HepG2 (cell line): ENCODE measurements at regions not wholly inside any gene's neighbourhood (a gene's known extent, or its start where the extent isn't known, plus 50 kb on each side); places are given as distances from the start of the nearest gene placed in this dataset.

Source experiments
- ATAC-seq: fragments of 200-7000 bp; cut with Tn5 transposase; 3 replicates; pipeline ENCODE4 v1.9.1; 2020; ENCODE audit warnings: mild to moderate bottlenecking, moderate library complexity
- BruUV-seq: library from RNA; stranded (reverse); fragments of 400-500 nt; replicated peaks from 2 replicates; lab custom pipeline; 2021; lab: Mats Ljungman, UMichigan
- CTCF ChIA-PET: fragments of 300-600 bp; formaldehyde crosslinking; extraction: SDS; loops from one replicate; lab custom pipeline; 2021; ENCODE audit warnings: low total read pairs, inconsistent platforms, low intra/inter-chr PET ratio; lab: Yijun Ruan, JAX
- POLR2A ChIA-PET: fragments of 350-600 bp; sonication (Branson Sonifier 250); formaldehyde crosslinking; loops from one replicate; lab custom pipeline; 2020; ENCODE audit warnings: antibody characterized with exemption, inconsistent platforms; lab: Yijun Ruan, JAX
- DNase-seq: peaks from one replicate; pipeline ENCODE4 v3.0.0-alpha.2; 2015; ENCODE audit warnings: low spot score
- FAIRE-seq: peaks from 3 replicates; lab custom pipeline; 2011; peaks lifted over from hg19 to GRCh38; lab: Jason Lieb, UNC
- H2AFZ ChIP-seq: one replicate; pipeline ENCODE4 v1.6.1; 2011; ENCODE audit warnings: low read length, inconsistent platforms
- H3K27ac ChIP-seq: fragments of 300-600 bp; 3 replicates; pipeline ENCODE4 v1.8.0; 2011; ENCODE audit warnings: mixed run types, mild to moderate bottlenecking, mixed read lengths, low read length, inconsistent platforms; ENCODE audit not compliant: insufficient read depth; ENCODE audit errors: extremely low read length
- H3K27me3 ChIP-seq, 2 experiments: fragments of 200-600 bp in 1 of 2; 2 replicates in 1 of 2; 3 replicates in 1 of 2; pipeline versions ENCODE4 v1.6.0 to v1.8.0; 2011; ENCODE audit warnings: low read length in 2 of 2, mild to moderate bottlenecking in 2 of 2, moderate library complexity in 2 of 2, inconsistent platforms in 1 of 2; ENCODE audit not compliant: insufficient read depth in 2 of 2, control insufficient read depth in 1 of 2
- H3K36me3 ChIP-seq, 2 experiments: fragments of 200-600 bp in 1 of 2; replicated peaks in 1 of 2; 2 replicates in 1 of 2; 3 replicates in 1 of 2; pipeline versions ENCODE4 v1.5.1 to v1.8.0; 2011; ENCODE audit warnings: low read length in 2 of 2, inconsistent platforms in 1 of 2; ENCODE audit not compliant: insufficient read depth in 2 of 2, control insufficient read depth in 1 of 2
- H3K4me1 ChIP-seq: 2 replicates; pipeline ENCODE4 v1.5.1; 2012; ENCODE audit warnings: low read length, inconsistent platforms; ENCODE audit not compliant: insufficient read depth
- H3K4me2 ChIP-seq: 2 replicates; pipeline ENCODE4 v1.6.0; 2011; ENCODE audit warnings: low read depth, low read length, inconsistent platforms
- H3K4me3 ChIP-seq, 3 experiments: fragments of 200-600 bp in 1 of 3; sonication (generic), shearing (Covaris generic) in 1 of 3; replicated peaks in 1 of 3; 2 replicates each; pipeline ENCODE4 v1.5.1; 2011 to 2016; ENCODE audit warnings: low read length in 3 of 3, inconsistent platforms in 2 of 3, low read depth in 2 of 3, mild to moderate bottlenecking in 2 of 3, control low read depth in 1 of 3, mixed read lengths in 1 of 3; ENCODE audit not compliant: insufficient read depth in 1 of 3
- H3K79me2 ChIP-seq: one replicate; pipeline ENCODE4 v1.6.1; 2011; ENCODE audit warnings: low read length, inconsistent platforms; ENCODE audit not compliant: insufficient read depth
- H3K9ac ChIP-seq: 2 replicates; pipeline ENCODE4 v1.6.0; 2011; ENCODE audit warnings: mild to moderate bottlenecking, low read depth, low read length, inconsistent platforms; ENCODE audit not compliant: insufficient read depth
- H3K9me3 ChIP-seq: 2 replicates; pipeline ENCODE4 v1.5.1; 2012; ENCODE audit warnings: mild to moderate bottlenecking, low read length
- H4K20me1 ChIP-seq: 2 replicates; pipeline ENCODE4 v1.6.0; 2011; ENCODE audit warnings: inconsistent platforms, mild to moderate bottlenecking, low read length, moderate library complexity; ENCODE audit not compliant: insufficient read depth
- ELF4 ChIP-seq: sonication (generic); formaldehyde crosslinking; IDR thresholded peaks from 2 replicates; pipeline ENCODE4 v1.5.0; 2020; ENCODE audit warnings: missing genetic modification reagents, mild to moderate bottlenecking, moderate library complexity, borderline replicate concordance
- GTF3A ChIP-seq: sonication (generic); formaldehyde crosslinking; conservative IDR thresholded peaks from 2 replicates; pipeline ENCODE4 v1.4.0; 2020; ENCODE audit warnings: mild to moderate bottlenecking, missing genetic modification reagents
- NBN ChIP-seq: fragments of 450-650 bp; conservative IDR thresholded peaks from 2 replicates; pipeline ENCODE4 v1.6.1; 2017
- PPARG ChIP-seq: conservative IDR thresholded peaks from 2 replicates; pipeline ENCODE4 v1.6.1; 2016; ENCODE audit warnings: missing biosample characterization, missing genetic modification reagents
- REXO4 ChIP-seq: sonication (generic); formaldehyde crosslinking; IDR thresholded peaks from 2 replicates; pipeline ENCODE4 v1.8.0; 2022; ENCODE audit warnings: missing genetic modification reagents, mild to moderate bottlenecking, borderline replicate concordance
- SAFB2 ChIP-seq: sonication (generic); formaldehyde crosslinking; IDR thresholded peaks from 2 replicates; pipeline ENCODE4 v1.5.1; 2020; ENCODE audit warnings: missing genetic modification reagents, low read depth, mild to moderate bottlenecking, borderline replicate concordance
- STAG1 ChIP-seq: sonication (generic); formaldehyde crosslinking; IDR thresholded peaks from 2 replicates; pipeline ENCODE4 v1.4.0; 2020; ENCODE audit warnings: missing genetic modification reagents
- TBX3 ChIP-seq: fragments of 450-650 bp; IDR thresholded peaks from 2 replicates; pipeline ENCODE4 v1.6.1; 2017; ENCODE audit warnings: antibody characterized with exemption, mild to moderate bottlenecking, inconsistent platforms, borderline replicate concordance
- ZBTB8A ChIP-seq: sonication (generic); formaldehyde crosslinking; IDR thresholded peaks from 2 replicates; pipeline ENCODE4 v1.4.0; 2020; ENCODE audit warnings: mild to moderate bottlenecking, low read depth, missing genetic modification reagents, borderline replicate concordance
- ZNF441 ChIP-seq: sonication (generic); formaldehyde crosslinking; IDR thresholded peaks from 2 replicates; pipeline ENCODE4 v1.7.0; 2021; ENCODE audit warnings: missing genetic modification reagents, borderline replicate concordance
- ZNF660 ChIP-seq: sonication (generic); formaldehyde crosslinking; IDR thresholded peaks from 2 replicates; pipeline ENCODE4 v1.5.1; 2020; ENCODE audit warnings: mild to moderate bottlenecking, low read depth, missing genetic modification reagents, borderline replicate concordance
- ZNF850 ChIP-seq: sonication (generic); formaldehyde crosslinking; conservative IDR thresholded peaks from 2 replicates; pipeline ENCODE4 v1.9.0; 2021; ENCODE audit warnings: mild to moderate bottlenecking, missing genetic modification reagents
- WGBS: methylation state at CpG from one replicate; pipeline ENCODE4 v1.1.6; 2017; ENCODE audit warnings: low lambda C conversion rate; 5-methylcytosine and 5-hydroxymethylcytosine counted together
- in situ Hi-C: cut with HindIII; loops from 2 replicates; pipeline ENCODE4 v1.10.0; 2017; ENCODE audit warnings: low pct_unique_long_range_greater_than_20kb; ENCODE audit not compliant: extremely low pct_ligation_motif_present
- intact Hi-C: fragments of 100-400 bp; cut with micrococcal nuclease; formaldehyde crosslinking; loops from one replicate; pipeline ENCODE4 v1.10.0; 2022; ENCODE audit not compliant: unreplicated experiment
- TF ChIP-seq, protein P1 (sequence below): sonication (generic); formaldehyde crosslinking; IDR thresholded peaks from 2 replicates; pipeline ENCODE4 v1.4.0; 2020; ENCODE audit warnings: missing genetic modification reagents
- TF ChIP-seq, protein P2 (sequence below): IDR thresholded peaks from 2 replicates; pipeline ENCODE4 v1.6.1; 2012; ENCODE audit warnings: inconsistent platforms
- TF ChIP-seq, protein P3 (sequence below): sonication (generic); formaldehyde crosslinking; IDR thresholded peaks from 2 replicates; pipeline ENCODE4 v1.4.0; 2020; ENCODE audit warnings: missing genetic modification reagents, borderline replicate concordance
- TF ChIP-seq, protein P4 (sequence below): IDR thresholded peaks from 2 replicates; pipeline ENCODE4 v1.6.1; 2016; ENCODE audit warnings: low read depth, missing genetic modification reagents, missing compliant biosample characterization

DNA sequence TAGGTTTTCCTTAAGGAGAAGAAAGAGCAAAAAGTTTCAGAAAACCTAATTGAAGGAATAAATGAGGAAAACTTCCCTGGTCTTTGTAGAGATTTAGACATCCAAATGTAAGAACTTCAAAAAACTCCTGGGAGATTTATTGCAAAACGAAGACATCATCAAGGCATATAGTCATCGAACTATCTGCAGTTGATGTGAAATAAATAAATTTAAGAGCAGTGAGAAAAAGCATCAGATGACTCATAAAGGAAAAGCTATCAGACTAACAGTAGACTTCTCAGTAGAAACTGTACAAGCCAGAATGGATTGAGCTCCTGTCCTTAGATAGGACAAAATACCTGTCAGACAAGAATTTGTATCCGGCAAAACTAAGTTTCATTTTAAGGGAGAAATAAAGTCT is 569.4 kb upstream of the ADAMTS5 start:
- no peaks in the 10 kb centered on the region for H3K36me3 ChIP-seq
- intact Hi-C loops (no loop called here), in situ Hi-C loops (no loop called here)
- BruUV-seq: no TSS peak
- H3K9ac ChIP-seq: no peak overlapping the region
- H3K4me1 ChIP-seq: no peaks in the 10 kb centered on the region
- no peaks in the 10 kb centered on the region for H3K79me2 ChIP-seq
- no peak overlapping the region for H2AFZ ChIP-seq
- H3K27me3 ChIP-seq: no peaks in the 10 kb centered on the region; a peak in 1 of 5 replicates
- ATAC-seq: no peak
- H3K27ac ChIP-seq: no peak overlapping the region
- no peak overlapping the region for H3K4me3 ChIP-seq
- H4K20me1 ChIP-seq: no peaks in the 10 kb centered on the region
- FAIRE-seq: no peak
- no peak for DNase-seq
- H3K4me2 ChIP-seq: no peak overlapping the region
- peaks cover 93% of the 10 kb centered on the region for H3K9me3 ChIP-seq
- ChIA-PET POLR2A (no interaction called here), CTCF (no interaction called here)
- 30% methylated on average over 3 of the region's 3 CpGs for WGBS
- TF ChIP-seq ELF4 (CRISPR knock-in tag): no peak
- no peak for TF ChIP-seq TBX3
- no peak for TF ChIP-seq STAG1 (CRISPR knock-in tag)
- TF ChIP-seq REXO4 (CRISPR knock-in tag): no peak
- TF ChIP-seq, protein P1, sequence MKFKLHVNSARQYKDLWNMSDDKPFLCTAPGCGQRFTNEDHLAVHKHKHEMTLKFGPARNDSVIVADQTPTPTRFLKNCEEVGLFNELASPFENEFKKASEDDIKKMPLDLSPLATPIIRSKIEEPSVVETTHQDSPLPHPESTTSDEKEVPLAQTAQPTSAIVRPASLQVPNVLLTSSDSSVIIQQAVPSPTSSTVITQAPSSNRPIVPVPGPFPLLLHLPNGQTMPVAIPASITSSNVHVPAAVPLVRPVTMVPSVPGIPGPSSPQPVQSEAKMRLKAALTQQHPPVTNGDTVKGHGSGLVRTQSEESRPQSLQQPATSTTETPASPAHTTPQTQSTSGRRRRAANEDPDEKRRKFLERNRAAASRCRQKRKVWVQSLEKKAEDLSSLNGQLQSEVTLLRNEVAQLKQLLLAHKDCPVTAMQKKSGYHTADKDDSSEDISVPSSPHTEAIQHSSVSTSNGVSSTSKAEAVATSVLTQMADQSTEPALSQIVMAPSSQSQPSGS (CRISPR knock-in tag): no peak
- no peak for TF ChIP-seq ZNF660 (CRISPR knock-in tag)
- TF ChIP-seq, protein P2, sequence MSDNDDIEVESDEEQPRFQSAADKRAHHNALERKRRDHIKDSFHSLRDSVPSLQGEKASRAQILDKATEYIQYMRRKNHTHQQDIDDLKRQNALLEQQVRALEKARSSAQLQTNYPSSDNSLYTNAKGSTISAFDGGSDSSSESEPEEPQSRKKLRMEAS: no peak
- no peak for TF ChIP-seq NBN
- no peak for TF ChIP-seq SAFB2 (CRISPR knock-in tag)
- no peak for TF ChIP-seq ZBTB8A (CRISPR knock-in tag)
- TF ChIP-seq GTF3A: no peak
- TF ChIP-seq, protein P3, sequence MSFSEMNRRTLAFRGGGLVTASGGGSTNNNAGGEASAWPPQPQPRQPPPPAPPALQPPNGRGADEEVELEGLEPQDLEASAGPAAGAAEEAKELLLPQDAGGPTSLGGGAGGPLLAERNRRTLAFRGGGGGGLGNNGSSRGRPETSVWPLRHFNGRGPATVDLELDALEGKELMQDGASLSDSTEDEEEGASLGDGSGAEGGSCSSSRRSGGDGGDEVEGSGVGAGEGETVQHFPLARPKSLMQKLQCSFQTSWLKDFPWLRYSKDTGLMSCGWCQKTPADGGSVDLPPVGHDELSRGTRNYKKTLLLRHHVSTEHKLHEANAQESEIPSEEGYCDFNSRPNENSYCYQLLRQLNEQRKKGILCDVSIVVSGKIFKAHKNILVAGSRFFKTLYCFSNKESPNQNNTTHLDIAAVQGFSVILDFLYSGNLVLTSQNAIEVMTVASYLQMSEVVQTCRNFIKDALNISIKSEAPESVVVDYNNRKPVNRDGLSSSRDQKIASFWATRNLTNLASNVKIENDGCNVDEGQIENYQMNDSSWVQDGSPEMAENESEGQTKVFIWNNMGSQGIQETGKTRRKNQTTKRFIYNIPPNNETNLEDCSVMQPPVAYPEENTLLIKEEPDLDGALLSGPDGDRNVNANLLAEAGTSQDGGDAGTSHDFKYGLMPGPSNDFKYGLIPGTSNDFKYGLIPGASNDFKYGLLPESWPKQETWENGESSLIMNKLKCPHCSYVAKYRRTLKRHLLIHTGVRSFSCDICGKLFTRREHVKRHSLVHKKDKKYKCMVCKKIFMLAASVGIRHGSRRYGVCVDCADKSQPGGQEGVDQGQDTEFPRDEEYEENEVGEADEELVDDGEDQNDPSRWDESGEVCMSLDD (CRISPR knock-in tag): no peak
- TF ChIP-seq PPARG: no peak
- TF ChIP-seq ZNF850 (CRISPR knock-in tag): no peak
- TF ChIP-seq, protein P4, sequence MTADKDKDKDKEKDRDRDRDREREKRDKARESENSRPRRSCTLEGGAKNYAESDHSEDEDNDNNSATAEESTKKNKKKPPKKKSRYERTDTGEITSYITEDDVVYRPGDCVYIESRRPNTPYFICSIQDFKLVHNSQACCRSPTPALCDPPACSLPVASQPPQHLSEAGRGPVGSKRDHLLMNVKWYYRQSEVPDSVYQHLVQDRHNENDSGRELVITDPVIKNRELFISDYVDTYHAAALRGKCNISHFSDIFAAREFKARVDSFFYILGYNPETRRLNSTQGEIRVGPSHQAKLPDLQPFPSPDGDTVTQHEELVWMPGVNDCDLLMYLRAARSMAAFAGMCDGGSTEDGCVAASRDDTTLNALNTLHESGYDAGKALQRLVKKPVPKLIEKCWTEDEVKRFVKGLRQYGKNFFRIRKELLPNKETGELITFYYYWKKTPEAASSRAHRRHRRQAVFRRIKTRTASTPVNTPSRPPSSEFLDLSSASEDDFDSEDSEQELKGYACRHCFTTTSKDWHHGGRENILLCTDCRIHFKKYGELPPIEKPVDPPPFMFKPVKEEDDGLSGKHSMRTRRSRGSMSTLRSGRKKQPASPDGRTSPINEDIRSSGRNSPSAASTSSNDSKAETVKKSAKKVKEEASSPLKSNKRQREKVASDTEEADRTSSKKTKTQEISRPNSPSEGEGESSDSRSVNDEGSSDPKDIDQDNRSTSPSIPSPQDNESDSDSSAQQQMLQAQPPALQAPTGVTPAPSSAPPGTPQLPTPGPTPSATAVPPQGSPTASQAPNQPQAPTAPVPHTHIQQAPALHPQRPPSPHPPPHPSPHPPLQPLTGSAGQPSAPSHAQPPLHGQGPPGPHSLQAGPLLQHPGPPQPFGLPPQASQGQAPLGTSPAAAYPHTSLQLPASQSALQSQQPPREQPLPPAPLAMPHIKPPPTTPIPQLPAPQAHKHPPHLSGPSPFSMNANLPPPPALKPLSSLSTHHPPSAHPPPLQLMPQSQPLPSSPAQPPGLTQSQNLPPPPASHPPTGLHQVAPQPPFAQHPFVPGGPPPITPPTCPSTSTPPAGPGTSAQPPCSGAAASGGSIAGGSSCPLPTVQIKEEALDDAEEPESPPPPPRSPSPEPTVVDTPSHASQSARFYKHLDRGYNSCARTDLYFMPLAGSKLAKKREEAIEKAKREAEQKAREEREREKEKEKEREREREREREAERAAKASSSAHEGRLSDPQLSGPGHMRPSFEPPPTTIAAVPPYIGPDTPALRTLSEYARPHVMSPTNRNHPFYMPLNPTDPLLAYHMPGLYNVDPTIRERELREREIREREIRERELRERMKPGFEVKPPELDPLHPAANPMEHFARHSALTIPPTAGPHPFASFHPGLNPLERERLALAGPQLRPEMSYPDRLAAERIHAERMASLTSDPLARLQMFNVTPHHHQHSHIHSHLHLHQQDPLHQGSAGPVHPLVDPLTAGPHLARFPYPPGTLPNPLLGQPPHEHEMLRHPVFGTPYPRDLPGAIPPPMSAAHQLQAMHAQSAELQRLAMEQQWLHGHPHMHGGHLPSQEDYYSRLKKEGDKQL: no peak
- no peak for TF ChIP-seq ZNF441 (CRISPR knock-in tag)
